MCF 10A (cell line): ENCODE measurements at regions not wholly inside any gene's neighbourhood (a gene's known extent, or its start where the extent isn't known, plus 50 kb on each side); places are given as distances from the start of the nearest gene placed in this dataset.

Experiments used
- BruUV-seq: library from RNA; stranded (reverse); fragments of 400-500 nt; replicated peaks from 2 replicates; lab custom pipeline; 2021; lab: Mats Ljungman, UMichigan
- CTCF ChIA-PET: fragments of 300-600 bp; sonication (Branson Sonifier 250); formaldehyde crosslinking; extraction: SDS; loops from one replicate; lab custom pipeline; 2021; ENCODE audit warnings: antibody characterized with exemption, inconsistent platforms; lab: Yijun Ruan, JAX
- POLR2A ChIA-PET: fragments of 300-600, 350-650 bp; sonication (Branson Sonifier 250); formaldehyde crosslinking; extraction: SDS; loops from one replicate; lab custom pipeline; 2020; ENCODE audit warnings: antibody characterized with exemption, inconsistent platforms; lab: Yijun Ruan, JAX
- DNase-seq: peaks from one replicate; pipeline ENCODE4 v3.0.0-alpha.2; 2018; ENCODE audit not compliant: unreplicated experiment
- H3K27ac Mint-ChIP-seq: one replicate; pipeline ENCODE4 v1.8.0; 2022; ENCODE audit warnings: mild to moderate bottlenecking, low read depth, mixed read lengths; ENCODE audit not compliant: unreplicated experiment
- H3K27me3 Mint-ChIP-seq: one replicate; pipeline ENCODE4 v1.8.0; 2022; ENCODE audit warnings: mixed read lengths; ENCODE audit not compliant: insufficient read depth, unreplicated experiment
- H3K36me3 Mint-ChIP-seq: one replicate; pipeline ENCODE4 v1.8.0; 2022; ENCODE audit warnings: mild to moderate bottlenecking, moderate library complexity, mixed read lengths; ENCODE audit not compliant: insufficient read depth, unreplicated experiment
- H3K4me1 Mint-ChIP-seq: one replicate; pipeline ENCODE4 v1.8.0; 2022; ENCODE audit warnings: mixed read lengths; ENCODE audit not compliant: insufficient read depth, unreplicated experiment
- H3K4me3 Mint-ChIP-seq: one replicate; pipeline ENCODE4 v1.8.0; 2022; ENCODE audit warnings: mild to moderate bottlenecking, moderate library complexity, mixed read lengths; ENCODE audit not compliant: unreplicated experiment
- H3K9me3 Mint-ChIP-seq: one replicate; pipeline ENCODE4 v1.8.0; 2022; ENCODE audit warnings: mixed read lengths; ENCODE audit not compliant: unreplicated experiment
- intact Hi-C: fragments of 100-400 bp; cut with micrococcal nuclease; formaldehyde crosslinking; loops from 2 replicates; pipeline ENCODE4 v1.14.1; 2022
- TF ChIP-seq, protein P1 (sequence below): fragments of 200-600 bp; IDR thresholded peaks from one replicate; pipeline ENCODE4 v1.8.0; 2022; ENCODE audit warnings: antibody characterized with exemption, mild to moderate bottlenecking; ENCODE audit not compliant: unreplicated experiment

DNA sequence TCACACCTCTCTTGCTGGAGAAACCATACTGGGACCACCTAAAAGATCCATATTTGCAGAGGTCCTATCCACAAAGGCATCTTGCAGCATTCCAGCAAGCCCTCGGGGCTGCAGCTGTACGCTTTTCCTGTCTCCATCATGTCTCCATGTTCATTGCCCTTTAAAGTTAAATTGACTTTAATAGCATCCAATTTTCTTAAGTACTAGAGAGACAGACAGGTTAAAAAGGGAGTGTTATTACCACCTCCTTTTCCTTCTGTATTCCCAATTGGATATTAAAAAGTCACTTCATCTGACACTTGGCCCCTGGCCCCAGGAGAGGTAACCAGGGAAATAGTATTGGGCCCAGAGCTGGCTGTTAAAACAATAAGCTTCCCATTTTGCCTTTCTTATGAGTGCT lies 178.6 kb downstream of the UNC5CL start:
- Mint-ChIP-seq H3K4me3 (no peak overlapping the region), H3K27ac (no peak overlapping the region), H3K4me1 (no peaks in the 10 kb centered on the region), H3K27me3 (no peaks in the 10 kb centered on the region), H3K36me3 (no peaks in the 10 kb centered on the region), H3K9me3 (no peaks in the 10 kb centered on the region)
- ChIA-PET CTCF (interaction anchor here (1.5 kb wide), 1 partner anchor 879 kb away, joined by 4 read pairs; no protein-coding TSS in a partner anchor), POLR2A (interaction anchor here (0.7 kb wide), 1 partner anchor 14 kb away, joined by 3 read pairs; no protein-coding TSS in a partner anchor)
- TF ChIP-seq, protein P1, sequence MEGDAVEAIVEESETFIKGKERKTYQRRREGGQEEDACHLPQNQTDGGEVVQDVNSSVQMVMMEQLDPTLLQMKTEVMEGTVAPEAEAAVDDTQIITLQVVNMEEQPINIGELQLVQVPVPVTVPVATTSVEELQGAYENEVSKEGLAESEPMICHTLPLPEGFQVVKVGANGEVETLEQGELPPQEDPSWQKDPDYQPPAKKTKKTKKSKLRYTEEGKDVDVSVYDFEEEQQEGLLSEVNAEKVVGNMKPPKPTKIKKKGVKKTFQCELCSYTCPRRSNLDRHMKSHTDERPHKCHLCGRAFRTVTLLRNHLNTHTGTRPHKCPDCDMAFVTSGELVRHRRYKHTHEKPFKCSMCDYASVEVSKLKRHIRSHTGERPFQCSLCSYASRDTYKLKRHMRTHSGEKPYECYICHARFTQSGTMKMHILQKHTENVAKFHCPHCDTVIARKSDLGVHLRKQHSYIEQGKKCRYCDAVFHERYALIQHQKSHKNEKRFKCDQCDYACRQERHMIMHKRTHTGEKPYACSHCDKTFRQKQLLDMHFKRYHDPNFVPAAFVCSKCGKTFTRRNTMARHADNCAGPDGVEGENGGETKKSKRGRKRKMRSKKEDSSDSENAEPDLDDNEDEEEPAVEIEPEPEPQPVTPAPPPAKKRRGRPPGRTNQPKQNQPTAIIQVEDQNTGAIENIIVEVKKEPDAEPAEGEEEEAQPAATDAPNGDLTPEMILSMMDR: no peak
- no TSS peak for BruUV-seq
- intact Hi-C loops: no loop called here
- no peak for DNase-seq

DNA sequence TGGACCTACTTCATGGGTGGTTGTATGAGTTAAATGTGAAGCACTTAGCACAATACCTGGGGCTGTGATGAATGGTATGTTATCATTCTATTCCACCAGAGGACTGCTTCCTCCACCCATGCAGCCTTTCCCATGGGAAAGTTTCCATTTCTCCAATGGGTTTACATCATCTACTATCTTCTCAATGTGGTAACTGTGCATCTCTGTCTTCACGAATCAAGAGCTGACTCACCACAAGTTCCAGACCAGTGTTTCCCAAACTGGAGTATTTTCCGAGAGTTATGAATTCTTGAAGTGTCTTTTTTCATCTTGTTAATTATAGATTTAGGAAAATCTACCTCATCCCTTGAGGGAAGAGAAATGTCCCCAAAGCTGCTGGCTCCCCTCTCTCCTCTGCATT lies 182.8 kb downstream of the UNC5CL start:
- Mint-ChIP-seq H3K4me1 (no peaks in the 10 kb centered on the region), H3K36me3 (no peaks in the 10 kb centered on the region), H3K27me3 (no peaks in the 10 kb centered on the region), H3K9me3 (no peaks in the 10 kb centered on the region), H3K27ac (no peak overlapping the region), H3K4me3 (no peak overlapping the region)
- no TSS peak for BruUV-seq
- ChIA-PET CTCF (interaction anchor here (2.7 kb wide), 1 partner anchor 10 kb away, joined by 12 read pairs; no protein-coding TSS in a partner anchor), POLR2A (no interaction called here)
- no peak for DNase-seq
- intact Hi-C loops: no loop called here
- TF ChIP-seq, protein P1: no peak

DNA sequence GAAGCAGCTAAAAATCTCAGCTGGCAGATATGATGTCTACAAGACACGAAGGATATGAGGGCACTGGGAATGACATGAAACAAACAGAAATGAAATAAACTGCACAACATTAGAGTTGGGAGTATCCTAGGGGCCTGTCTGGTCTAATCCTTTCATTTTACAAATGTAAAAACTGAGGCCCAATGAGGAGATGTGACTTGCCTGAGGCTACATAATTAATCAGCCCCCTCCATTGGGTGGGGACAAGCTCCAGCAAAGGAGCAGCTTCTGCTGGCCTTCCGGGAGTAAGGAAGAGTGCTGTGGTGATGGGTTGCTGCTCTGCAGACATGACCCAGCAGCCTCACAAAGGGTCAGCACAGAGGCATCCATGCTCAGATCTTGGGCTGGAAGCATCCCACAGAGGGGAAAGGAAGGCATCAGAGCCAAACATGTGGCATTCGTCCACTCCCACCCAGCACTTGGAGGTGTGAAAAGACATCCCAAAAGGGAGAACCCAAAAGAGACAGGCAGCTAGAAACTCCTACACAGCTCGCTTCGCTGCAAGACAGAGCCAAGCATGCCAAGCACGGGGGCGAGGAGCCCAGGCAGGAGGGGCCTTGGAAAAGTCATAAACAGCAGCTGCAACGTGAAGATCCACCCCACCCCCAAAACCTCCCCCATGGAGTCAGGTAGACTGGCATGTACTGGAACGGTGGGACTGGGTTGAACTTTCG lies 183.7 kb downstream of the UNC5CL start:
- no peaks in the 10 kb centered on the region for H3K27me3 Mint-ChIP-seq
- H3K4me3 Mint-ChIP-seq: no peak overlapping the region
- intact Hi-C loops: no loop called here
- BruUV-seq: no TSS peak
- H3K36me3 Mint-ChIP-seq: no peaks in the 10 kb centered on the region
- POLR2A ChIA-PET: interaction anchor here (0.7 kb wide), 1 partner anchor 700 kb away, joined by 4 read pairs; no protein-coding TSS in a partner anchor
- H3K27ac Mint-ChIP-seq: no peak overlapping the region
- no peak for DNase-seq
- no peaks in the 10 kb centered on the region for H3K9me3 Mint-ChIP-seq
- TF ChIP-seq, protein P1: no peak
- H3K4me1 Mint-ChIP-seq: no peaks in the 10 kb centered on the region
- CTCF ChIA-PET: interaction anchor here (2.7 kb wide), 1 partner anchor 10 kb away, joined by 12 read pairs; no protein-coding TSS in a partner anchor

- no peak overlapping the region for H3K27ac Mint-ChIP-seq
- H3K36me3 Mint-ChIP-seq: no peaks in the 10 kb centered on the region
- H3K27me3 Mint-ChIP-seq: no peaks in the 10 kb centered on the region
- intact Hi-C loops: no loop called here
- no peak for DNase-seq
- H3K9me3 Mint-ChIP-seq: no peaks in the 10 kb centered on the region
- no TSS peak for BruUV-seq
- POLR2A ChIA-PET: interaction anchor here (0.7 kb wide), 1 partner anchor 699 kb away, joined by 4 read pairs; no protein-coding TSS in a partner anchor
- CTCF ChIA-PET: interaction anchor here (1.3 to 2.7 kb wide), 2 partner anchors 9 to 19 kb away, joined by 4 to 12 read pairs; no protein-coding TSS in a partner anchor
- H3K4me3 Mint-ChIP-seq: no peak overlapping the region
- TF ChIP-seq, protein P1: no peak
- no peaks in the 10 kb centered on the region for H3K4me1 Mint-ChIP-seq
Observed at GRCh38 chr6:40854592-40854991, 184.4 kb downstream of the UNC5CL start.
